Ishikawa (cell line): ENCODE measurements at regions not wholly inside any gene's neighbourhood (a gene's known extent, or its start where the extent isn't known, plus 50 kb on each side); places are given as distances from the start of the nearest gene placed in this dataset.

Experiments
- CEBPB ChIP-seq: IDR thresholded peaks from 2 replicates; pipeline ENCODE4 v1.6.1; 2012
- TAF1 ChIP-seq: IDR thresholded peaks from 2 replicates; pipeline ENCODE4 v1.6.1; 2012; ENCODE audit warnings: low read depth, mild to moderate bottlenecking
- TF ChIP-seq, protein P1 (sequence below): IDR thresholded peaks from 2 replicates; pipeline ENCODE4 v1.6.1; 2012
- TF ChIP-seq, protein P2 (sequence below): IDR thresholded peaks from 2 replicates; pipeline ENCODE4 v1.6.1; 2012

DNA sequence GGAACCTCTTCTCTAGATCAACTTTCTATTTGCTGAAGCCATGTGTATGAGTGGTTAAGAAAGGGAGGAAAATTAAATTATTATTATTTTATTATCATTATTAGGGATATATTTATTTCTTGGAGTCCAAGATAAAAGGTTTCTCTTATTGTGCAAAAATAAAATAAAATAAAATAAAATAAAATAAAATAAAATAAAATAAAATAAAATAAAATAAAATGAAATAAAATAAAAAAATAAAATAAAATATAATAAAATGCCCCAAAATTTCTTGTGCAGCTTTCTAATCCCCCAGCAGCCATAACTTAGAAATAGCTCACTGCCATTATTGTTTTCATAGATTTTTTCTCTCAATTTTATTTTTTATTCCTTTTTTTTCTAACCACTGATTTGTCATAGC lies 526.8 kb downstream of the VGLL3 start:
- no peak for TF ChIP-seq TAF1
- TF ChIP-seq, protein P1, sequence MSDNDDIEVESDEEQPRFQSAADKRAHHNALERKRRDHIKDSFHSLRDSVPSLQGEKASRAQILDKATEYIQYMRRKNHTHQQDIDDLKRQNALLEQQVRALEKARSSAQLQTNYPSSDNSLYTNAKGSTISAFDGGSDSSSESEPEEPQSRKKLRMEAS: no peak
- TF ChIP-seq CEBPB: no peak
- TF ChIP-seq, protein P2, sequence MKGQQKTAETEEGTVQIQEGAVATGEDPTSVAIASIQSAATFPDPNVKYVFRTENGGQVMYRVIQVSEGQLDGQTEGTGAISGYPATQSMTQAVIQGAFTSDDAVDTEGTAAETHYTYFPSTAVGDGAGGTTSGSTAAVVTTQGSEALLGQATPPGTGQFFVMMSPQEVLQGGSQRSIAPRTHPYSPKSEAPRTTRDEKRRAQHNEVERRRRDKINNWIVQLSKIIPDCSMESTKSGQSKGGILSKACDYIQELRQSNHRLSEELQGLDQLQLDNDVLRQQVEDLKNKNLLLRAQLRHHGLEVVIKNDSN: no peak
